Endothelial cell of umbilical vein (primary cell): ENCODE measurements at regions not wholly inside any gene's neighbourhood (a gene's known extent, or its start where the extent isn't known, plus 50 kb on each side); places are given as distances from the start of the nearest gene placed in this dataset.
A peak's percentile ranks its signal among the peaks of the same experiment; 100 is the strongest.

Experiments
- BruUV-seq: library from RNA; stranded (reverse); fragments of 400-500 nt; replicated peaks from 2 replicates; lab custom pipeline; 2021; lab: Mats Ljungman, UMichigan
- CTCF ChIA-PET: fragments of 300-600, 350-600 bp; sonication (Branson Sonifier 250); formaldehyde crosslinking; loops from one replicate; lab custom pipeline; 2021; ENCODE audit warnings: antibody characterized with exemption, inconsistent platforms; lab: Charles Lee
- POLR2A ChIA-PET: fragments of 300-600, 350-600 bp; sonication (Branson Sonifier 250); formaldehyde crosslinking; loops from one replicate; lab custom pipeline; 2021; ENCODE audit warnings: antibody characterized with exemption, inconsistent platforms; lab: Charles Lee
- DNase-seq: peaks from one replicate; pipeline ENCODE4 v3.0.0-alpha.2; 2011; ENCODE audit warnings: low read depth, low spot score
- FAIRE-seq: peaks from 2 replicates; lab custom pipeline; 2011; peaks lifted over from hg19 to GRCh38; lab: Jason Lieb, UNC
- H2AFZ ChIP-seq: 2 replicates; pipeline ENCODE4 v1.6.0; 2012; ENCODE audit warnings: low read depth, low read length, control low read depth, inconsistent platforms
- H3K27ac ChIP-seq: 2 replicates; pipeline ENCODE4 v1.5.1; 2011; ENCODE audit warnings: low read depth, mild to moderate bottlenecking, control low read depth, low read length, moderate library complexity; ENCODE audit not compliant: insufficient read depth
- H3K27me3 ChIP-seq, 2 experiments: 2 replicates each; pipeline versions ENCODE4 v1.6.0 to v1.6.1; 2011; ENCODE audit warnings: low read length in 2 of 2, mixed read lengths in 1 of 2; ENCODE audit not compliant: control insufficient read depth in 2 of 2, insufficient read depth in 2 of 2
- H3K36me3 ChIP-seq, 2 experiments: 2 replicates in 1 of 2; 3 replicates in 1 of 2; pipeline ENCODE4 v1.5.1; 2011; ENCODE audit warnings: low read length in 2 of 2, mild to moderate bottlenecking in 1 of 2, moderate library complexity in 1 of 2; ENCODE audit not compliant: control insufficient read depth in 2 of 2, insufficient read depth in 2 of 2; ENCODE audit errors: extremely low read depth in 1 of 2
- H3K4me1 ChIP-seq: 3 replicates; pipeline ENCODE4 v1.5.1; 2011; ENCODE audit warnings: mild to moderate bottlenecking, low read length; ENCODE audit not compliant: control insufficient read depth, insufficient read depth; ENCODE audit errors: extremely low read depth
- H3K4me2 ChIP-seq: 2 replicates; pipeline ENCODE4 v1.6.1; 2011; ENCODE audit warnings: low read length, control low read depth, mixed read lengths; ENCODE audit not compliant: insufficient read depth
- H3K4me3 ChIP-seq, 3 experiments: fragments of 200-600 bp in 1 of 3; sonication (generic), shearing (Covaris generic) in 1 of 3; replicated peaks in 1 of 3; 2 replicates each; pipeline ENCODE4 v1.5.1; 2011 to 2016; ENCODE audit warnings: control low read depth in 3 of 3, low read length in 3 of 3, mild to moderate bottlenecking in 2 of 3, inconsistent platforms in 1 of 3, low read depth in 1 of 3, moderate library complexity in 1 of 3; ENCODE audit not compliant: insufficient read depth in 1 of 3
- H3K79me2 ChIP-seq: 2 replicates; pipeline ENCODE4 v1.6.0; 2012; ENCODE audit warnings: low read length, inconsistent platforms; ENCODE audit not compliant: control insufficient read depth, insufficient read depth
- H3K9ac ChIP-seq: replicated peaks from 2 replicates; pipeline ENCODE3; 2011; ENCODE audit warnings: low read length, control low read depth; ENCODE audit not compliant: insufficient read depth; ENCODE audit errors: extremely low read depth
- H3K9me1 ChIP-seq: replicated peaks from 3 replicates; pipeline ENCODE4 v1.6.0; 2011; ENCODE audit warnings: mild to moderate bottlenecking, low read length; ENCODE audit not compliant: control insufficient read depth, insufficient read depth; ENCODE audit errors: extremely low read depth
- H3K9me3 ChIP-seq: replicated peaks from 2 replicates; pipeline ENCODE4 v1.5.1; 2012; ENCODE audit warnings: low read length, inconsistent platforms; ENCODE audit not compliant: control insufficient read depth, insufficient read depth
- H4K20me1 ChIP-seq: replicated peaks from 2 replicates; pipeline ENCODE3; 2011; ENCODE audit warnings: mild to moderate bottlenecking, low read length; ENCODE audit not compliant: control insufficient read depth, insufficient read depth; ENCODE audit errors: extremely low read depth
- CTCF ChIP-seq, 2 donors: IDR thresholded peaks; 1 replicate in 1 of 2; 2 replicates in 1 of 2; pipeline ENCODE4 v1.5.1; 2011; ENCODE audit warnings: low read length in 2 of 2, mild to moderate bottlenecking in 2 of 2, moderate library complexity in 2 of 2, control low read depth in 1 of 2, inconsistent platforms in 1 of 2, low read depth in 1 of 2; ENCODE audit not compliant: insufficient read depth in 1 of 2; ENCODE audit errors: extremely low read depth in 1 of 2
- EZH2 ChIP-seq: IDR thresholded peaks from 2 replicates; pipeline ENCODE4 v1.6.1; 2012; ENCODE audit warnings: borderline replicate concordance, low read depth, mild to moderate bottlenecking, moderate library complexity, low read length, inconsistent platforms; ENCODE audit not compliant: severe bottlenecking
- FOS ChIP-seq: IDR thresholded peaks from 2 replicates; pipeline ENCODE4 v1.6.1; 2011; ENCODE audit warnings: mild to moderate bottlenecking, low read length, moderate library complexity, borderline replicate concordance; ENCODE audit not compliant: insufficient read depth
- GATA2 ChIP-seq: IDR thresholded peaks from 2 replicates; pipeline ENCODE4 v1.7.0; 2011; ENCODE audit warnings: low read depth, mild to moderate bottlenecking, moderate library complexity, mixed read lengths, low read length; ENCODE audit not compliant: insufficient read length, insufficient read depth
- JUN ChIP-seq: IDR thresholded peaks from 2 replicates; pipeline ENCODE4 v1.6.1; 2011; ENCODE audit warnings: borderline replicate concordance, low read depth; ENCODE audit not compliant: insufficient read length, insufficient read depth
- MYC ChIP-seq: IDR thresholded peaks from one replicate; pipeline ENCODE4 v1.6.1; 2011; ENCODE audit warnings: mild to moderate bottlenecking, low read depth, low read length
- POLR2A ChIP-seq: IDR thresholded peaks from 2 replicates; pipeline ENCODE4 v1.6.1; 2012; ENCODE audit warnings: low read depth, mild to moderate bottlenecking, control low read depth, low read length
- POLR2AphosphoS5 ChIP-seq: IDR thresholded peaks from 2 replicates; pipeline ENCODE4 v1.6.1; 2012; ENCODE audit warnings: low read depth, mild to moderate bottlenecking, control low read depth, low read length, moderate library complexity; ENCODE audit not compliant: insufficient read depth
- dilution Hi-C: fragments of 300-500 bp; cut with MboI; formaldehyde crosslinking; loops from one replicate; pipeline ENCODE4 v1.15.0; 2019; ENCODE audit warnings: low sequenced_read_pairs; ENCODE audit not compliant: extremely low pct_ligation_motif_present
- intact Hi-C: fragments of 100-400 bp; cut with micrococcal nuclease; formaldehyde crosslinking; loops from one replicate; pipeline ENCODE4 v1.10.0; 2022
- TF ChIP-seq, protein P1 (sequence below): IDR thresholded peaks from 2 replicates; pipeline ENCODE4 v1.6.1; 2011; ENCODE audit not compliant: insufficient read depth, insufficient read length

GRCh38 chr16:65833171-65833871 lies 533.2 kb upstream of the CDH5 start:
- dilution Hi-C loops (no loop called here), intact Hi-C loops (no loop called here)
- no TSS peak for BruUV-seq
- Histone ChIP-seq H3K79me2 (no peaks in the 10 kb centered on the region), H2AFZ (no peak overlapping the region), H3K27me3 (no peaks in the 10 kb centered on the region), H3K36me3 (no peaks in the 10 kb centered on the region), H3K9me1 (no peaks in the 10 kb centered on the region), H3K4me2 (no peak overlapping the region), H3K9ac (no peak overlapping the region), H3K27ac (no peak overlapping the region), H3K4me1 (no peaks in the 10 kb centered on the region), H3K9me3 (no peaks in the 10 kb centered on the region), H4K20me1 (no peaks in the 10 kb centered on the region), H3K4me3 (no peak overlapping the region)
- DNase-seq (no peak), FAIRE-seq (no peak)
- peak; percentile 58 for TF ChIP-seq GATA2
- TF ChIP-seq FOS = no peak
- POLR2A ChIA-PET = interaction anchor here (0.6 kb wide), 1 partner anchor 9 kb away, joined by 3 read pairs; no protein-coding TSS in a partner anchor
- CTCF ChIA-PET = no interaction called here

- H3K9me3 ChIP-seq = no peaks in the 10 kb centered on the region
- no TSS peak for BruUV-seq
- TF ChIP-seq MYC (no peak), POLR2A (no peak), POLR2AphosphoS5 (no peak), EZH2 (no peak), FOS (no peak), JUN (no peak), GATA2 (no peak), CTCF (IDR thresholded peaks at IDR 0.05; ENCODE audit: extremely low read depth in 1 of 2, insufficient read depth in 1 of 2, low read depth in 1 of 2, low read length in 2 of 2) (no peak)
- TF ChIP-seq, protein P1, sequence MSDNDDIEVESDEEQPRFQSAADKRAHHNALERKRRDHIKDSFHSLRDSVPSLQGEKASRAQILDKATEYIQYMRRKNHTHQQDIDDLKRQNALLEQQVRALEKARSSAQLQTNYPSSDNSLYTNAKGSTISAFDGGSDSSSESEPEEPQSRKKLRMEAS = no peak
- DNase-seq (no peak), FAIRE-seq (no peak)
- no peaks in the 10 kb centered on the region for H4K20me1 ChIP-seq
- ChIA-PET CTCF (no interaction called here), POLR2A (no interaction called here)
- no peaks in the 10 kb centered on the region for H3K79me2 ChIP-seq
- no peaks in the 10 kb centered on the region for H3K4me1 ChIP-seq
- no peak overlapping the region for H3K4me2 ChIP-seq
- intact Hi-C loops (no loop called here), dilution Hi-C loops (no loop called here)
- no peaks in the 10 kb centered on the region for H3K36me3 ChIP-seq
- H3K9me1 ChIP-seq = no peaks in the 10 kb centered on the region
- H3K27me3 ChIP-seq = no peaks in the 10 kb centered on the region
- no peak overlapping the region for H3K4me3 ChIP-seq
- H3K27ac ChIP-seq = no peak overlapping the region
- no peak overlapping the region for H2AFZ ChIP-seq
- H3K9ac ChIP-seq = no peak overlapping the region
Measured at GRCh38 chr16:65832679-65833078, 533.8 kb upstream of the CDH5 start.
